H1 (cell line): ENCODE measurements at regions not wholly inside any gene's neighbourhood (a gene's known extent, or its start where the extent isn't known, plus 50 kb on each side); places are given as distances from the start of the nearest gene placed in this dataset.

Experiments used
- CTBP2 ChIP-seq: IDR thresholded peaks from 2 replicates; pipeline ENCODE4 v1.7.0; 2011; ENCODE audit warnings: borderline replicate concordance, mild to moderate bottlenecking, moderate library complexity, mixed read lengths, low read length; ENCODE audit not compliant: insufficient read depth, insufficient read length
- FOSL1 ChIP-seq: IDR thresholded peaks from 2 replicates; pipeline ENCODE4 v1.6.1; 2011; ENCODE audit warnings: mild to moderate bottlenecking, low read depth, low read length, moderate library complexity; ENCODE audit not compliant: insufficient read depth
- HDAC2 ChIP-seq, 2 experiments: fragments of 300-600 bp in 1 of 2; sonication (generic) in 1 of 2; IDR thresholded peaks; 2 replicates each; pipeline ENCODE4 v1.6.1; 2011 to 2012; ENCODE audit warnings: low read depth in 2 of 2, low read length in 2 of 2, mild to moderate bottlenecking in 2 of 2, moderate library complexity in 2 of 2, borderline replicate concordance in 1 of 2, inconsistent platforms in 1 of 2
- POLR2AphosphoS5 ChIP-seq: IDR thresholded peaks from 2 replicates; pipeline ENCODE4 v1.6.1; 2011; ENCODE audit warnings: low read depth, low read length
- RFX5 ChIP-seq: IDR thresholded peaks from 2 replicates; pipeline ENCODE4 v1.6.1; 2011; ENCODE audit warnings: low read depth, low read length, improper control_type of control experiment, borderline replicate concordance
- SAP30 ChIP-seq: fragments of 300-600 bp; sonication (generic); IDR thresholded peaks from 2 replicates; pipeline ENCODE4 v1.7.1; 2012; ENCODE audit warnings: low read length, moderate library complexity, mild to moderate bottlenecking, inconsistent platforms; ENCODE audit not compliant: insufficient read depth, insufficient replicate concordance
- SP2 ChIP-seq: IDR thresholded peaks from 2 replicates; pipeline ENCODE4 v1.6.1; 2012; ENCODE audit warnings: mild to moderate bottlenecking, low read length, inconsistent platforms
- YY1 ChIP-seq: IDR thresholded peaks from 2 replicates; pipeline ENCODE4 v1.6.1; 2011; ENCODE audit warnings: low read depth, mild to moderate bottlenecking, low read length
- ZNF274 ChIP-seq: IDR thresholded peaks from 2 replicates; pipeline ENCODE4 v1.7.0; 2012; ENCODE audit warnings: low read length, borderline replicate concordance; ENCODE audit errors: extremely low read depth

GRCh38 chr6:100996409-100996808, 115.3 kb upstream of the ASCC3 start (continued):
- TF ChIP-seq RFX5 (no peak), YY1 (no peak), FOSL1 (no peak), SP2 (no peak), POLR2AphosphoS5 (no peak), SAP30 (no peak), HDAC2 (IDR thresholded peaks at IDR 0.05; ENCODE audit: borderline replicate concordance in 1 of 2, low read depth in 2 of 2, low read length in 2 of 2) (no peak), CTBP2 (no peak), ZNF274 (no peak)
- TF ChIP-seq, all 59 proteins: peak for 0
